ENCODE measurements at regions not wholly inside any gene's neighbourhood (a gene's known extent, or its start where the extent isn't known, plus 50 kb on each side); places are given as distances from the start of the nearest gene placed in this dataset.
A peak's percentile ranks its signal among the peaks of the same experiment; 100 is the strongest.
"Not testable (repeated sequence)": the region's sequence is repeated elsewhere in the genome, so short reads cannot be mapped to it uniquely, and the experiment has no call there.

DNA sequence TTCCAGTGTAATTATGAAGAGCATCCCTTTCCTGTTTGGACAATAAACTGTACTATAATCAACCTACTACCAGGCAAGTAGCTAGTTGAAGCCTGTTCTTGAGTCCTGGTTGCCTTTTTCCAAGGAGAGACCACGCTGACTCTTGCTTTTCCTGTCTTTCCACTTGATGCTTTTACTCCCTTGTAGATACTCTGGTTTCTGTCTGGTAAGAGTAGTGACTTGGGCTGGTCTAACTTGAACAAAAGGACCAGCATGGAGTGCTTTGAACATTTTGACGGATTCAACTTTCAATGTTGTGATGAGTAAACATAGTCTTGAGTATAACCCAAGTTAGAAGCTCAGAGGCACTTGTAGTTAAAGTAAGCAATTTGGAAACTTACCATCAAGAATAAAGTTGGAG, 464.3 kb downstream of the GADD45G start:
- no peak for DNase-seq
- H3K4me3 ChIP-seq (ENCODE audit: insufficient read depth, low read depth, low read length) = no peak overlapping the region
- no peaks in the 10 kb centered on the region for H3K27me3 ChIP-seq (ENCODE audit: control insufficient read depth, insufficient read depth, low read length)
- no peaks in the 10 kb centered on the region for H3K36me3 ChIP-seq (replicated peaks; ENCODE audit: control insufficient read depth, insufficient read depth, low read length)

DNA sequence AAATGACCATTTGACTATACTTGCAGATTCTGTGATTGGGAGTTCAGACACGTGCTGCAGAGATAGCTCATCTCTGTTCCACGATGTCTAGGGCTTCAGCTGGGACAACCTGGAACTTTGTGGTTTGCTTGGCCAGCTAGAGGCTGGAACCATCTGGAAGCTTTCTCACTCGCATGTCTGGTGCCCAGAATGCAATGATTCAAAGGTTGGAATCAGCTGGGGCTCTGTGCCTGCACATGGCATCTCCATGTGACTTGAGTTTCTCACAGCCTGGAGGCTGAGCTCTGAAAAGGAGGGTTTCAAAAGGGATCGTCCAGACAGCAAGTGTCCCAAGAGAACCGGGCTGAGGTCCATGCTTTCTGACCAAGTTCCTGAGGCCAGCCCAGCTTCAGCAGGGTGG, 465.2 kb downstream of the GADD45G start:
- DNase-seq = no peak
- H3K4me3 ChIP-seq (ENCODE audit: insufficient read depth, low read depth, low read length) = no peak overlapping the region
- no peaks in the 10 kb centered on the region for H3K27me3 ChIP-seq (ENCODE audit: control insufficient read depth, insufficient read depth, low read length)
- no peaks in the 10 kb centered on the region for H3K36me3 ChIP-seq (replicated peaks; ENCODE audit: control insufficient read depth, insufficient read depth, low read length)

DNA sequence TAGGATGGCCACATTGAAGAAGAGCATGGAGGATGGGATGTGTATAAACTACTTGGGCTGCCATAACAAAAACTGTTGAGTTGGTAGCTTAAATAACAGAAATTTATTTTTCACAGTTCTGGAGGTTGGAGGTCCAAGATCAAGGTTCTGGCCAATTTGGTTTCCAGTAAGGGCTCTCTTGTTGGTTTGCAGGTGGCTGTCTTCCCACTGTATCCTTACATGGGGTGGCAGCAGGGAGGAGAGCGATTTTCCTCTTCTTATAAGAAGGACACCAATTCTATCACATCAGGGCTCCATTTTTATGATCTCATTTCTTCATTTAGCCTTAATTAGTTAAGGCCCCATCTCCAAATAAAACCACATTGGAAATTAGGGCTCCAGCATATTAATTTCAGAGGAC, 465.7 kb downstream of the GADD45G start:
- Histone ChIP-seq H3K4me3 (ENCODE audit: insufficient read depth, low read depth, low read length) (no peak overlapping the region), H3K27me3 (ENCODE audit: control insufficient read depth, insufficient read depth, low read length) (no peaks in the 10 kb centered on the region), H3K36me3 (replicated peaks; ENCODE audit: control insufficient read depth, insufficient read depth, low read length) (no peaks in the 10 kb centered on the region)
- no peak for DNase-seq

DNA sequence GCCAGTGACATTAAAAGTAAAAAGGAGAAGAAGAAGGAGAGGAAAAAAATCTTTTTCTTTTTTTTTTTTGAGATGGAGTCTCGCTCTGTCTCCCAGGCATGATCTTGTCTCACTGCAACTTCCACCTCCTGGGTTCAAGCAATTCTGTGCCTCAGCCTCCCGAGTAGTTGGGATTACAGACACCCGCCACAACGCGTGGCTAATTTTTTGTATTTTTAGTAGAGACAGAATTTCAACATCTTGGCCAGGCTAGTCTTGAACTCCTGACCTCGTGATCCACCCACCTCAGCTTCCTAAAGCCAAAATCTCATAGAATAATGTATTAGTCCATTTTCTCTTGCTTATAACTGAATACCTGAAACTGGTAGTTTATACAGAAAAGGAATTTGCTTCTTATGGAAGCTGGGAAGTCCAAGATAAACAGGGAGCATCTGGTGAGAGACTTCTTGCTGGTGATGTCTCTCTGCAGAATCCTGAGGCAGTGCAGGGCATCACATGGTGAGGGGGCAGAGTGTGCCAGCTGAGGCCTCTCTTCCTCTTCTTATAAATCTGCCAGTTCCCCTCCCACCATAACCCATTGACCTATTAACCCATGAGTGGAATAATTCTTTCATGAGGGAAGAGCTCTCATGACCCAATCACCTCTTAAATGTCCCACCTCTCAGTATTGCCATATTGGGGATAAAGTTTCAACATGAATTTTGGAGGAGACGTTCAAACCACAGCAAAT, 466.3 kb downstream of the GADD45G start:
- DNase-seq = no peak
- Histone ChIP-seq H3K27me3 (ENCODE audit: control insufficient read depth, insufficient read depth, low read length) (no peaks in the 10 kb centered on the region), H3K4me3 (ENCODE audit: insufficient read depth, low read depth, low read length) (no peak overlapping the region), H3K36me3 (replicated peaks; ENCODE audit: control insufficient read depth, insufficient read depth, low read length) (no peaks in the 10 kb centered on the region)

DNA sequence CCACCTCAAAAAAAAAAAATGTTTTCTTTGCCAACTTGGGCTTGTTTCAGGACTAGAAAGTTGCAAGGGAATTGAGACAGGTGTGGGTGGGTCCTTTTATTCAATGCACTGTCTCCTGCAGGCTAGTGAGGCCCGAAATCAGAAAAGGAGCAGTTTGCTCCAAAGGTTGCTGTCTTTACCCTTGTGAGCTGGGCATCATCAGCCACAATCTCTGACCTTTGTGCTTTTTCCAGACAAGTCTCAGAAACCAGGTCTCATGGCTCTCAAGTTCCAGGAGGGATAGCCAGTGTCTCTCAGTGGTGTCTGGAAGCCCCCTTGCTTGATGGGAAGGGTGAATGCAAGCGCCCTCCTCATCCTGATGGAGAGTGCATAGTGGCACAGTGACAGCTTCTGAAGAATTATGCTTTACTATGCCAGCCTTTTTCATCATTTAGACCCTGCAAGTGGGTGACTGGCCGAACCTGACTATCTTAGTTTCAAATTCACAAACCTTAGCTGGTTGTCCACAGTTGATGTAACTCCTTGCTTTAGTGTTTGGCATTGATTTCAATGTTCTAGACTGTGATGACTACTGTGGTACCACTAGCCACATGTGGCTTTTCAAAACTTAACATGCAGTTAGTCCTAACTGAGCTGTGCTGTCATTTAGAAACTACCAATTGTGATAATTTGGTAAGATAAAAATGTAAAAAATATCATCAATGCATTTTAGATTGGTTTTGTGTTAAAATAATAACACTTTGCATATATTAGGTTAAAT, 468.6 kb downstream of the GADD45G start:
- H3K27me3 ChIP-seq (ENCODE audit: control insufficient read depth, insufficient read depth, low read length) = no peaks in the 10 kb centered on the region
- no peak overlapping the region for H3K4me3 ChIP-seq (ENCODE audit: insufficient read depth, low read depth, low read length)
- H3K36me3 ChIP-seq (replicated peaks; ENCODE audit: control insufficient read depth, insufficient read depth, low read length) = no peaks in the 10 kb centered on the region
- DNase-seq = no peak

DNA sequence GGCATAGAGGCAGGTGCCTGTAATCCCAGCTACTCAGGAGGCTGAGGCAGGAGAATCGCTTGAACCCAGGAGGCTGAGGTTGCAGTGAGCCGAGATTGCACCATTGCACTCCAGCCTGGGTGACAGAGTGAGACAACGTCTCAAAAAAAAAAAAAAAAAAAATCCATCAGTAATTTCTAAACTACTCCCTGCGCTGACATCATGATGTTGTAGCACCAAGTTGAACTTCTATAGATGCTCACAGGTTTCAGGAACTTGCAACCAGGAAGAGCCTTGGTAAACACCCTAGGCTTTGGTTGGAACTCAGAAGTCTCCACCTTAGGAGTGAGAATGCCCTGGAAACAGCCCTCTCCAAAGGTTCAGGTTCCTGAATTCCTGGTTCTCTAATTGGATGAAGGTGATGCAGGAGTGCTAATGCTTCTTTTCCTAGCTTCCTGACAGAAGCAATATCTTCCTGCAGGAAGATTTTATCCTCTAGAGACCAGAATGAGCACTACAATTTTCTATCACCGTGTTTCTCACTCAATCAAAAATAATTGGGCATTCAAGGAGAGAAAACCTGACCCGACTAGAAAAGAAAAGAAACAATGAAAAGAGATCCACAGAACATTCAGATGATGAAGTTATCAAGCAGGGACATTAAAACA, 469.6 kb downstream of the GADD45G start:
- Histone ChIP-seq H3K36me3 (replicated peaks; ENCODE audit: control insufficient read depth, insufficient read depth, low read length) (no peaks in the 10 kb centered on the region), H3K4me3 (ENCODE audit: insufficient read depth, low read depth, low read length) (no peak overlapping the region), H3K27me3 (ENCODE audit: control insufficient read depth, insufficient read depth, low read length) (no peaks in the 10 kb centered on the region)
- DNase-seq = no peak

DNA sequence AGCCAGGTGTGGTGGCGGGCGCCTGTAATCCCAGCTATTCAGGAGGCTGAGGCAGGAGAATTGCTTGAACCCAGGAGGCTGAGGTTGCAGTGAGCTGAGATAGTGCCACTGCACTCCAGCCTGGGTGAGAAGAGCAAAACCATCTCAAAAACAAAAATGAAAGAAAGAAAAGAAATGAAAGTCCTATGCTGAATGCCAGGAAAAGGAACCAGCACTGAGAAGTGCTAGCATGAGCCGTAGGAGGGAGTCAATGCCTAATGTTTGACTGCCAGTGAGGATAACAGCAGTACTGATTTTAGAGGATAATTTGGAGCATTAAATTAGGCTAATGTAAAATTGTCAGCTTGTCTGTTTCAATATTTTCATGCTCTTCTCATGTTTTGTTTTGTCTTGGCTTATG, 472.8 kb downstream of the GADD45G start:
- H3K4me3 ChIP-seq (ENCODE audit: insufficient read depth, low read depth, low read length); H3K27me3 ChIP-seq (ENCODE audit: control insufficient read depth, insufficient read depth, low read length); DNase-seq; H3K36me3 ChIP-seq (replicated peaks; ENCODE audit: control insufficient read depth, insufficient read depth, low read length): not testable (repeated sequence)

DNA sequence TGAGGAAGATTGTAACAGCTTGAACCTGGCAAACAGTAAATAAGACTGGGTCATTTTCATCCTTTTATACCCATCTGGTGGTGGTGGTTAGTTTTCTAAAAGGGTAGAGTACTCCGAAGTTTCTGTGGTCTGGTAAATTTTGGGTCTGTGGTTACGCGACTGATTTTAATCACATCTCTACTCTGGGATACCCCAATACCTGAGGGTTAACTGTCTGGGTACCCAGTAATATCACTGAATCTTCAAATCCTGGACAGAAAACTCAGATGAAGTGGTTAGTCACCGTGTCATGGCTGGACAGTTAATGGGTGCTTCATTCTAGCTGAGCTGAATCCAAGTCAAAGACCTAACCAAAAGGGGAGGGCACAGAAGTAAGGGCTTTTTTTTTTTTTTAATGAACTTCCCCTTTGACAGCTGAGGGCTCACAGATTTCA, 474.2 kb downstream of the GADD45G start:
- no peaks in the 10 kb centered on the region for H3K36me3 ChIP-seq (replicated peaks; ENCODE audit: control insufficient read depth, insufficient read depth, low read length)
- H3K4me3 ChIP-seq (ENCODE audit: insufficient read depth, low read depth, low read length) = no peak overlapping the region
- no peak for DNase-seq
- H3K27me3 ChIP-seq (ENCODE audit: control insufficient read depth, insufficient read depth, low read length) = no peaks in the 10 kb centered on the region

DNA sequence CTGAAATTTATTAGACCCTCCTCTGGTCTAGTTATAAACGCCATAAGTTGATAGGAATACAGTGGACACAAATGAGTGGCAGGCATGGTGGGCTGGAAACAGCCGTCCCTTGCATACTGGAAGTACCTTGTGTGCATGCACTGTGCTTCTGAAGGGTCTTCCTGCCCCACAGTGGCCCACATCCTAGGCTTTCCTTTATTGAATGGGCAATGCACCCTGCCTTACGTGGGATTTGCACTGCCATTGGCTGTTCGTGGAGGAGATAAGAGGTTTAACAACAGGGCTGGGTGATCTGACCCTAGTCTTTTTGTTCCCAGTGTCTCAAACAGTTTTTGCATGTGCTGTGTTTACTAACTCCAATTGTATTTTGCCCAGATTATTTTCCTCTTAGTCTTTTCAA, 480.8 kb downstream of the GADD45G start:
- no peaks in the 10 kb centered on the region for H3K36me3 ChIP-seq (replicated peaks; ENCODE audit: control insufficient read depth, insufficient read depth, low read length)
- no peaks in the 10 kb centered on the region for H3K27me3 ChIP-seq (ENCODE audit: control insufficient read depth, insufficient read depth, low read length)
- H3K4me3 ChIP-seq (ENCODE audit: insufficient read depth, low read depth, low read length) = no peak overlapping the region
- no peak for DNase-seq

DNA sequence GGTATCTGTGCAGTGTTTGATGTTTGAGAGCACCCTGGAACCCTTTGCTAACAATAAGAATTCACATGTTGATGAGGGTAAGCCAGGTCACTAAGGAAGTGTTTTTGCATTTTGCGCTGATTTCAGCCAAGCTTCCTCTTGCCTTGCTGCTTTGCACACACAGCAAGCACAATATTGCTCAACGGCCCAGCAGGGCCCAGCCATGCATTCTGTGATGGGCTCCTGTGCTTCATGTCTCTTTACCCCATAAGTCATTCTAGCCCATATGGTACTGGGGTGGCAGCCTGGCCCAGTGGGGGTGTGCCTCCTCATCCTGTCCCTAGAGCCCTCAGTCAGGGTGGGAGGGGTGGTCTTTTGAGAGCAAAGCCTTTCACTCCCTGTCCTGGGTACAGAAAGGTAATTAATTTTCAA, 481.3 kb downstream of the GADD45G start:
- Histone ChIP-seq H3K4me3 (ENCODE audit: insufficient read depth, low read depth, low read length) (no peak overlapping the region), H3K27me3 (ENCODE audit: control insufficient read depth, insufficient read depth, low read length) (no peaks in the 10 kb centered on the region), H3K36me3 (replicated peaks; ENCODE audit: control insufficient read depth, insufficient read depth, low read length) (no peaks in the 10 kb centered on the region)
- peak; percentile 32 for DNase-seq

DNA sequence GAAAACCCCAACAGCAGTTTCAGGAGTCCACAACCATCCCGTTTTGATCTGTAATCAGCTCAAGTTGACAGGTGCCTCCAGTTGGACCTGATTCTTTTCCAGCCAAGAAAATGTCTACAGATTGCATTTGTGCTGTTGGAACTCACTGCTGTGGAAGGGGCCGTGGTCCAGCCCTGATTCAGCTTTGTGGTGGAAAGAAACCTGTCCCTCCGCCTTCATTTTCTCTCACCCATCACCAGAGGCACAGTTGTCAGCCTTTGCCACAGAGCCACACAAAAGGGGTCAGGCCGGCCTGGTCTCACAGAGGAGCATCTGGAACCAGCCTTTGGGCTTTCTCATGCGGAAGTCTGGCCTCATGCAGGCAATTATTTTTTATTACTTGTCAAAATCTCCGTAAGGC, 483.6 kb downstream of the GADD45G start:
- no peak overlapping the region for H3K4me3 ChIP-seq (ENCODE audit: insufficient read depth, low read depth, low read length)
- no peaks in the 10 kb centered on the region for H3K36me3 ChIP-seq (replicated peaks; ENCODE audit: control insufficient read depth, insufficient read depth, low read length)
- no peak for DNase-seq

DNA sequence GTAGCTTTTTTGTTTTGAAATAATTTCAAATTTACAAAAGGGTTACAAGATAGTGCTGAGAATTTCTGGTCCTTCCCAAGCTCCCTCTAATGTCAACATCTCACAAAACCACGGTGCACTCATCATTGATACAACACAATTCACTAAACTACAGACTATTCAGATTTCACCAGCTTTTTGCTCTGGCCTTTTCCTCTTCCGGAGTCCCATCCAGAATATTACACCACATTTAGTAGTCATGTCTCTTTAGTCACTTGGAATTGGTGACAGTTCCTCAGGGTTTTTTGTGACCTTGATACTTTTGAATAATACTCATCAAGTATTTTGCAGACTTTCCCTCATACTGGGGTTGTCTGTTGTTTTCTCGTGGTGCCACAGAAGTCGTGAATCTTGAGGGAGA, 484.0 kb downstream of the GADD45G start:
- H3K27me3 ChIP-seq (ENCODE audit: control insufficient read depth, insufficient read depth, low read length) = no peaks in the 10 kb centered on the region
- no peak for DNase-seq
- no peaks in the 10 kb centered on the region for H3K36me3 ChIP-seq (replicated peaks; ENCODE audit: control insufficient read depth, insufficient read depth, low read length)
- H3K4me3 ChIP-seq (ENCODE audit: insufficient read depth, low read depth, low read length) = no peak overlapping the region

More for the DNA sequence above, 483.6 kb downstream of the GADD45G start:
- H3K27me3 ChIP-seq (ENCODE audit: control insufficient read depth, insufficient read depth, low read length) = no peaks in the 10 kb centered on the region

DNA sequence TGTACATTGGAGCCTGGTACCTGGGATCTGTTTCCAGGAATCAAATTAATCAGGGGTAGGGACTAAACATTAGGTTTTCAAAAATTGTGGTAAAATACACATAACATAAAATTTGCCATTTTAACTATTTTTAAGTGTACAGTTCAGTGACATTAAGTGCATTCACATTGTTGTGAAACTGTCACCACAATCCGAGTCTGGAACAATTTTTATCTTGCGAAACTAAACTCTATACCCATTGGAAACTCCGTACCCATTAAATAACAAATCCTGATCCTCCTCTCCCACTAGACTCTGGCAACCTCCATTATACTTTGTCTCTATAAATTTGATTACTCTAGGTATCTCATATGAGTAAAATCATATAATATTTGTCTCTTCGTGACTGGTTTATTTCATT, 486.2 kb downstream of the GADD45G start:
- Histone ChIP-seq H3K4me3 (ENCODE audit: insufficient read depth, low read depth, low read length) (no peak overlapping the region), H3K36me3 (replicated peaks; ENCODE audit: control insufficient read depth, insufficient read depth, low read length) (no peaks in the 10 kb centered on the region), H3K27me3 (ENCODE audit: control insufficient read depth, insufficient read depth, low read length) (no peaks in the 10 kb centered on the region)
- no peak for DNase-seq

DNA sequence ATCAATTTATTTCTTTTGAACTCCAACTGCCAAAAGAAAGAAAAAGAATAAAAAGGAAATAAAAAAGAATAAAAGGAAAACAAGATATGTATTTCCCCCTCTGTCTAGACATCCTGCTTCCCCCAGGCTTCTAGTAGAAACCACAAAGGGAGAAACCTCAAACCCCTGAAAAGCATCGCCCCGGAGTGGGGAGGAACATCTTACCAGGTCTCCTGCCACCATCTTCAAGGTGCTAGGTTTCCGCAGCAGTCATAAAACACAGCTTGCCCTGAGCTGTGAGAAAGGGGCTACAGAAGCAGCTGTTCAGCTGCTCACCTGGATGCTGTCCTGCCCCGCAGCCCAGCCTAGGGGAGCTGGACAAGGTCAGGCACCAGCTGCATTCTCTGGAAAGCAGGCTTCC, 487.7 kb downstream of the GADD45G start:
- Histone ChIP-seq H3K4me3 (ENCODE audit: insufficient read depth, low read depth, low read length) (no peak overlapping the region), H3K27me3 (ENCODE audit: control insufficient read depth, insufficient read depth, low read length) (no peaks in the 10 kb centered on the region), H3K36me3 (replicated peaks; ENCODE audit: control insufficient read depth, insufficient read depth, low read length) (no peaks in the 10 kb centered on the region)
- no peak for DNase-seq

DNA sequence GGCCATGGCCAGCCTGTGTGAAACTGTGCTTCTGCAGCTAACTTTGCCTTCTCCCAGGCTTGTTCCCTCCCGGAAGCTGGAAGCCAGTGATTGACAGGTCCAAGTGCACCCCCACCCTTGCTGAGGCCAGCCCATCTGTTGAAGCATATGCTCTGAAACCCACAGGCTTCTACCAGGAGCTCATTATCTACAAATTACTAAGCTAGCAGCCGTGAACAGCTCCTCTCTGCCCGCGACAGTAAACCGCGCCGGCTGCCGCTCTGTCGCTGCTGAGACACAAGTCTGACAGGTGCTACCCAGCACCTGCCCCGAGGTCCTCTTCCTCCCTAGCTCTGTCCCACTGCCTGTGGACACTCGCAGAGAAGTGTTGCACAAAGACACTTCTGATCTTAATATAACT, 490.9 kb downstream of the GADD45G start:
- DNase-seq = peak; percentile 48
- H3K27me3 ChIP-seq (ENCODE audit: control insufficient read depth, insufficient read depth, low read length) = no peaks in the 10 kb centered on the region
- no peak overlapping the region for H3K4me3 ChIP-seq (ENCODE audit: insufficient read depth, low read depth, low read length)
- H3K36me3 ChIP-seq (replicated peaks; ENCODE audit: control insufficient read depth, insufficient read depth, low read length) = no peaks in the 10 kb centered on the region
